Prostate gland (tissue), 2 donors: ENCODE measurements at regions not wholly inside any gene's neighbourhood (a gene's known extent, or its start where the extent isn't known, plus 50 kb on each side); places are given as distances from the start of the nearest gene placed in this dataset.

Experiments
- CTCF ChIP-seq, 4 experiments: fragments of 200-600 bp in 2 of 4; fragments of 450-650 bp in 2 of 4; sonication (generic) in 2 of 4; IDR thresholded peaks; 1 replicate in 3 of 4; 2 replicates in 1 of 4; pipeline ENCODE4 v1.5.1; 2016 to 2019; ENCODE audit warnings: antibody characterized with exemption in 4 of 4, mild to moderate bottlenecking in 2 of 4, moderate library complexity in 2 of 4
- POLR2A ChIP-seq: fragments of 450-650 bp; IDR thresholded peaks from one replicate; pipeline ENCODE4 v1.6.1; 2016; ENCODE audit warnings: antibody characterized with exemption, mild to moderate bottlenecking

DNA sequence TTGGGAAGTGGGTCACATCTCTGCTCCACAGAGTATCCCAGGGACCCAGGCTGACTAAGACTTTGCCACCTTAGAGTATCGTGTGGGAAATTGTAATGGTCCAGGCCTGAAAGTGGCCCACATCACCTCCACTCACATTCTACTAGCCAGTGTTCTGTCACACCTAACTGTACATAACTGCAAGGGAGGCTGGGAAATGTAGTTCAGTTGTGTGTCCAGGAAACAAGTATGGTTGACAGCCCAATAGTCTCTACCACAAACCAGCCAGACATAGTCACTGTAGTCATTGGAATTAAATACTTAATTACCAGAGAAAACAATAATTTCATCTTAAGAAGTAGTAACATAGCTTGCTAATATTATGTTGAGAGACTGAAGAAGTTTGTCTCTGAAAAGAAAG lies 233.4 kb upstream of the S100G start:
- TF ChIP-seq CTCF (IDR thresholded peaks at IDR 0.05) (no peak), POLR2A (no peak)
